Prostate gland (tissue), 2 donors: ENCODE measurements at regions not wholly inside any gene's neighbourhood (a gene's known extent, or its start where the extent isn't known, plus 50 kb on each side); places are given as distances from the start of the nearest gene placed in this dataset.

ENCODE experiments used
- POLR2A ChIP-seq: fragments of 450-650 bp; IDR thresholded peaks from one replicate; pipeline ENCODE4 v1.6.1; 2016; ENCODE audit warnings: antibody characterized with exemption, mild to moderate bottlenecking
- TF ChIP-seq, protein P1 (sequence below), 4 experiments: fragments of 200-600 bp in 2 of 4; fragments of 450-650 bp in 2 of 4; sonication (generic) in 2 of 4; IDR thresholded peaks; 1 replicate in 3 of 4; 2 replicates in 1 of 4; pipeline ENCODE4 v1.5.1; 2016 to 2019; ENCODE audit warnings: antibody characterized with exemption in 4 of 4, mild to moderate bottlenecking in 2 of 4, moderate library complexity in 2 of 4

- no peak for TF ChIP-seq POLR2A
- TF ChIP-seq, protein P1, sequence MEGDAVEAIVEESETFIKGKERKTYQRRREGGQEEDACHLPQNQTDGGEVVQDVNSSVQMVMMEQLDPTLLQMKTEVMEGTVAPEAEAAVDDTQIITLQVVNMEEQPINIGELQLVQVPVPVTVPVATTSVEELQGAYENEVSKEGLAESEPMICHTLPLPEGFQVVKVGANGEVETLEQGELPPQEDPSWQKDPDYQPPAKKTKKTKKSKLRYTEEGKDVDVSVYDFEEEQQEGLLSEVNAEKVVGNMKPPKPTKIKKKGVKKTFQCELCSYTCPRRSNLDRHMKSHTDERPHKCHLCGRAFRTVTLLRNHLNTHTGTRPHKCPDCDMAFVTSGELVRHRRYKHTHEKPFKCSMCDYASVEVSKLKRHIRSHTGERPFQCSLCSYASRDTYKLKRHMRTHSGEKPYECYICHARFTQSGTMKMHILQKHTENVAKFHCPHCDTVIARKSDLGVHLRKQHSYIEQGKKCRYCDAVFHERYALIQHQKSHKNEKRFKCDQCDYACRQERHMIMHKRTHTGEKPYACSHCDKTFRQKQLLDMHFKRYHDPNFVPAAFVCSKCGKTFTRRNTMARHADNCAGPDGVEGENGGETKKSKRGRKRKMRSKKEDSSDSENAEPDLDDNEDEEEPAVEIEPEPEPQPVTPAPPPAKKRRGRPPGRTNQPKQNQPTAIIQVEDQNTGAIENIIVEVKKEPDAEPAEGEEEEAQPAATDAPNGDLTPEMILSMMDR (IDR thresholded peaks at IDR 0.05), result no peak
Observed at GRCh38 chr4:54545663-54546424, 111.9 kb upstream of the KIT start.
